HEK293T (cell line): ENCODE measurements at regions not wholly inside any gene's neighbourhood (a gene's known extent, or its start where the extent isn't known, plus 50 kb on each side); places are given as distances from the start of the nearest gene placed in this dataset.

ENCODE experiments used
- CTCF ChIA-PET: fragments of 350-600 bp; formaldehyde crosslinking; extraction: SDS; loops from one replicate; lab custom pipeline; 2021; ENCODE audit warnings: antibody characterized with exemption, inconsistent platforms; lab: Yijun Ruan, JAX
- POLR2A ChIA-PET: fragments of 350-600 bp; formaldehyde crosslinking; extraction: SDS; loops from one replicate; lab custom pipeline; 2020; ENCODE audit warnings: antibody characterized with exemption, inconsistent platforms; lab: Yijun Ruan, JAX
- DNase-seq: peaks from one replicate; pipeline ENCODE4 v3.0.0; 2012; ENCODE audit warnings: mixed read lengths; ENCODE audit errors: extremely low spot score
- ARNT ChIP-seq: fragments of 450-650 bp; IDR thresholded peaks from 2 replicates; pipeline ENCODE4 v1.6.1; 2017; ENCODE audit warnings: mild to moderate bottlenecking
- BHLHE40 ChIP-seq: fragments of 450-650 bp; IDR thresholded peaks from 2 replicates; pipeline ENCODE4 v1.6.1; 2016; ENCODE audit warnings: mild to moderate bottlenecking, moderate library complexity, borderline replicate concordance
- CTBP1 ChIP-seq: fragments of 450-650 bp; IDR thresholded peaks from 2 replicates; pipeline ENCODE4 v1.6.1; 2016; ENCODE audit warnings: borderline replicate concordance
- ELF4 ChIP-seq: fragments of 450-650 bp; IDR thresholded peaks from 2 replicates; pipeline ENCODE4 v1.6.1; 2017; ENCODE audit warnings: antibody characterized with exemption
- FOXA1 ChIP-seq: fragments of 450-650 bp; IDR thresholded peaks from 2 replicates; pipeline ENCODE4 v1.6.1; 2016; ENCODE audit warnings: mild to moderate bottlenecking
- FOXK2 ChIP-seq: fragments of 450-650 bp; IDR thresholded peaks from 2 replicates; pipeline ENCODE4 v1.6.1; 2016; ENCODE audit warnings: mild to moderate bottlenecking
- FOXM1 ChIP-seq: fragments of 450-650 bp; IDR thresholded peaks from 2 replicates; pipeline ENCODE4 v1.6.1; 2017; ENCODE audit warnings: mild to moderate bottlenecking, borderline replicate concordance
- HDGF ChIP-seq: fragments of 450-650 bp; IDR thresholded peaks from 2 replicates; pipeline ENCODE4 v1.6.1; 2017; ENCODE audit warnings: antibody characterized with exemption, borderline replicate concordance
- L3MBTL2 ChIP-seq: fragments of 450-650 bp; conservative IDR thresholded peaks from 2 replicates; pipeline ENCODE4 v1.6.1; 2016; ENCODE audit warnings: mild to moderate bottlenecking
- LEF1 ChIP-seq: fragments of 450-650 bp; IDR thresholded peaks from 2 replicates; pipeline ENCODE4 v1.6.1; 2017; ENCODE audit warnings: mild to moderate bottlenecking, borderline replicate concordance
- NFRKB ChIP-seq: fragments of 450-650 bp; IDR thresholded peaks from 2 replicates; pipeline ENCODE4 v1.6.1; 2016; ENCODE audit warnings: mild to moderate bottlenecking, moderate library complexity
- PKNOX1 ChIP-seq: fragments of 450-650 bp; IDR thresholded peaks from 2 replicates; pipeline ENCODE4 v1.6.1; 2016
- SP1 ChIP-seq: fragments of 450-650 bp; IDR thresholded peaks from 2 replicates; pipeline ENCODE4 v1.6.1; 2017
- SUZ12 ChIP-seq: fragments of 450-650 bp; IDR thresholded peaks from 2 replicates; pipeline ENCODE4 v1.6.1; 2016; ENCODE audit warnings: mild to moderate bottlenecking
- TARDBP ChIP-seq: fragments of 450-650 bp; IDR thresholded peaks from 2 replicates; pipeline ENCODE4 v1.6.1; 2016
- ZNF384 ChIP-seq: fragments of 450-650 bp; IDR thresholded peaks from 2 replicates; pipeline ENCODE4 v1.6.1; 2016

- ChIA-PET CTCF (no interaction called here), POLR2A (no interaction called here)
- TF ChIP-seq BHLHE40 (no peak), NFRKB (no peak)
- no peak for DNase-seq
Observed at GRCh38 chr3:178062126-178062525, 474.1 kb upstream of the KCNMB2 start.

GRCh38 chr3:178063461-178063860 lies 472.8 kb upstream of the KCNMB2 start:
- DNase-seq, result no peak
- ChIA-PET POLR2A (no interaction called here), CTCF (interaction anchor here (0.7 kb wide), 1 partner anchor 70 kb away, joined by 3 read pairs; no protein-coding TSS in a partner anchor)
- no peak for TF ChIP-seq ARNT
- no peak for TF ChIP-seq CTBP1
- TF ChIP-seq TARDBP, result no peak
- no peak for TF ChIP-seq HDGF
- no peak for TF ChIP-seq FOXA1
- TF ChIP-seq ZNF384, result no peak
- no peak for TF ChIP-seq PKNOX1
- no peak for TF ChIP-seq L3MBTL2
- no peak for TF ChIP-seq FOXK2

GRCh38 chr3:178067721-178068120 lies 468.5 kb upstream of the KCNMB2 start:
- TF ChIP-seq NFRKB (no peak), FOXK2 (no peak), PKNOX1 (no peak), SUZ12 (no peak), ARNT (no peak), ZNF384 (no peak), LEF1 (no peak), TARDBP (no peak), BHLHE40 (no peak), FOXM1 (no peak), ELF4 (no peak), CTBP1 (no peak), FOXA1 (no peak), HDGF (no peak), L3MBTL2 (no peak)
- ChIA-PET POLR2A (no interaction called here), CTCF (no interaction called here)
- no peak for DNase-seq

GRCh38 chr3:178072391-178073305 lies 463.6 kb upstream of the KCNMB2 start:
- no peak for DNase-seq
- ChIA-PET CTCF (no interaction called here), POLR2A (no interaction called here)
- no peak for TF ChIP-seq BHLHE40
- TF ChIP-seq ARNT, result no peak
- TF ChIP-seq FOXK2, result no peak
- no peak for TF ChIP-seq FOXM1
- no peak for TF ChIP-seq HDGF
- TF ChIP-seq FOXA1, result no peak
- no peak for TF ChIP-seq ELF4
- TF ChIP-seq SUZ12, result no peak
- TF ChIP-seq NFRKB, result no peak
- no peak for TF ChIP-seq LEF1
- TF ChIP-seq ZNF384, result no peak

- TF ChIP-seq FOXM1 (no peak), ELF4 (no peak), ZNF384 (no peak)
- no peak for DNase-seq
- ChIA-PET POLR2A (no interaction called here), CTCF (no interaction called here)
Observed at GRCh38 chr3:178073366-178073765, 462.9 kb upstream of the KCNMB2 start.

GRCh38 chr3:178075344-178075743 lies 460.9 kb upstream of the KCNMB2 start:
- no peak for TF ChIP-seq L3MBTL2
- no peak for TF ChIP-seq ZNF384
- no peak for TF ChIP-seq FOXA1
- TF ChIP-seq SP1, result no peak
- POLR2A ChIA-PET, result no interaction called here
- CTCF ChIA-PET, result no interaction called here

GRCh38 chr3:178078953-178079352 lies 457.3 kb upstream of the KCNMB2 start:
- ChIA-PET POLR2A (no interaction called here), CTCF (interaction anchor here (0.6 kb wide), 1 partner anchor 71 kb away, joined by 3 read pairs; no protein-coding TSS in a partner anchor)
- TF ChIP-seq ZNF384 (no peak), ELF4 (no peak), HDGF (no peak), NFRKB (no peak), TARDBP (no peak), FOXA1 (no peak), FOXK2 (no peak), ARNT (no peak), CTBP1 (no peak), LEF1 (no peak), L3MBTL2 (no peak), FOXM1 (no peak), SP1 (no peak), BHLHE40 (no peak), PKNOX1 (no peak)
- DNase-seq, result no peak

More at GRCh38 chr3:178075344-178075743, 460.9 kb upstream of the KCNMB2 start:
- DNase-seq, result no peak
